ENCODE measurements at regions not wholly inside any gene's neighbourhood (a gene's known extent, or its start where the extent isn't known, plus 50 kb on each side); places are given as distances from the start of the nearest gene placed in this dataset.

- DNase-seq (ENCODE audit: low read depth), result no peak
These were observed 203.1 kb downstream of the ASCL1 start for GRCh38 chr12:103160622-103161021.

GRCh38 chr12:103161582-103162362 is 204.3 kb downstream of the ASCL1 start:
- TF ChIP-seq CTCF (IDR thresholded peaks at IDR 0.05; ENCODE audit: insufficient read depth, low read length, severe bottlenecking), result no peak
- Histone ChIP-seq H3K4me3 (ENCODE audit: low read depth, low read length) (no peak overlapping the region), H3K27me3 (ENCODE audit: control insufficient read depth, insufficient read depth, low read length) (no peaks in the 10 kb centered on the region), H3K36me3 (ENCODE audit: control insufficient read depth, insufficient read depth, low read length) (no peaks in the 10 kb centered on the region)
- FAIRE-seq (no peak), DNase-seq (ENCODE audit: low read depth) (no peak)

More at GRCh38 chr12:103160622-103161021, 203.1 kb downstream of the ASCL1 start:
- Histone ChIP-seq H3K36me3 (ENCODE audit: control insufficient read depth, insufficient read depth, low read length) (no peaks in the 10 kb centered on the region), H3K27me3 (ENCODE audit: control insufficient read depth, insufficient read depth, low read length) (no peaks in the 10 kb centered on the region), H3K4me3 (ENCODE audit: low read depth, low read length) (no peak overlapping the region)
- FAIRE-seq, result no peak
- TF ChIP-seq CTCF (IDR thresholded peaks at IDR 0.05; ENCODE audit: insufficient read depth, low read length, severe bottlenecking), result no peak

- Histone ChIP-seq H3K27me3 (ENCODE audit: control insufficient read depth, insufficient read depth, low read length) (no peaks in the 10 kb centered on the region), H3K4me3 (ENCODE audit: low read depth, low read length) (no peak overlapping the region), H3K36me3 (ENCODE audit: control insufficient read depth, insufficient read depth, low read length) (no peaks in the 10 kb centered on the region)
- TF ChIP-seq CTCF (IDR thresholded peaks at IDR 0.05; ENCODE audit: insufficient read depth, low read length, severe bottlenecking), result no peak
- DNase-seq (ENCODE audit: low read depth) (no peak), FAIRE-seq (no peak)
These were observed 209.5 kb downstream of the ASCL1 start for GRCh38 chr12:103166949-103167348.

GRCh38 chr12:103172447-103173112 is 215.1 kb downstream of the ASCL1 start:
- Histone ChIP-seq H3K4me3 (ENCODE audit: low read depth, low read length) (no peak overlapping the region), H3K36me3 (ENCODE audit: control insufficient read depth, insufficient read depth, low read length) (no peaks in the 10 kb centered on the region), H3K27me3 (ENCODE audit: control insufficient read depth, insufficient read depth, low read length) (no peaks in the 10 kb centered on the region)
- DNase-seq (ENCODE audit: low read depth) (no peak), FAIRE-seq (no peak)
- TF ChIP-seq CTCF (IDR thresholded peaks at IDR 0.05; ENCODE audit: insufficient read depth, low read length, severe bottlenecking), result no peak

- Histone ChIP-seq H3K36me3 (ENCODE audit: control insufficient read depth, insufficient read depth, low read length) (no peaks in the 10 kb centered on the region), H3K4me3 (ENCODE audit: low read depth, low read length) (no peak overlapping the region), H3K27me3 (ENCODE audit: control insufficient read depth, insufficient read depth, low read length) (no peaks in the 10 kb centered on the region)
- FAIRE-seq (no peak), DNase-seq (ENCODE audit: low read depth) (no peak)
- TF ChIP-seq CTCF (IDR thresholded peaks at IDR 0.05; ENCODE audit: insufficient read depth, low read length, severe bottlenecking), result no peak
These were observed 218.2 kb downstream of the ASCL1 start for GRCh38 chr12:103175625-103176024.

Measured in bronchial epithelial cell (primary cell).